HepG2 (cell line): ENCODE measurements at regions not wholly inside any gene's neighbourhood (a gene's known extent, or its start where the extent isn't known, plus 50 kb on each side); places are given as distances from the start of the nearest gene placed in this dataset.

Experiments
- KDM4B ChIP-seq: sonication (generic); formaldehyde crosslinking; IDR thresholded peaks from 2 replicates; pipeline ENCODE4 v1.4.0; 2020; ENCODE audit warnings: missing genetic modification reagents
- NFKB2 ChIP-seq: sonication (generic); formaldehyde crosslinking; IDR thresholded peaks from 2 replicates; pipeline ENCODE4 v1.4.0; 2020; ENCODE audit warnings: missing genetic modification reagents, borderline replicate concordance
- PAF1 ChIP-seq: IDR thresholded peaks from 2 replicates; pipeline ENCODE4 v1.6.1; 2016; ENCODE audit warnings: missing genetic modification reagents, missing compliant biosample characterization
- SIN3A ChIP-seq: IDR thresholded peaks from 2 replicates; pipeline ENCODE4 v1.6.1; 2011; ENCODE audit warnings: low read depth, mild to moderate bottlenecking, control low read depth, low read length, borderline replicate concordance
- SMAD1 ChIP-seq: sonication (generic); formaldehyde crosslinking; IDR thresholded peaks from 2 replicates; pipeline ENCODE4 v1.4.0; 2020; ENCODE audit warnings: missing genetic modification reagents, low read depth, mild to moderate bottlenecking, borderline replicate concordance
- SP5 ChIP-seq: IDR thresholded peaks from 2 replicates; pipeline ENCODE4 v1.6.1; 2016; ENCODE audit warnings: low read depth, borderline replicate concordance
- ZFP1 ChIP-seq: IDR thresholded peaks from 2 replicates; pipeline ENCODE4 v1.6.1; 2016
- ZNF225 ChIP-seq: sonication (generic); formaldehyde crosslinking; IDR thresholded peaks from 2 replicates; pipeline ENCODE4 v1.4.0; 2020; ENCODE audit warnings: mild to moderate bottlenecking, missing genetic modification reagents
- ZNF451 ChIP-seq: sonication (generic); formaldehyde crosslinking; IDR thresholded peaks from 2 replicates; pipeline ENCODE4 v1.5.0; 2020; ENCODE audit warnings: mild to moderate bottlenecking, missing genetic modification reagents
- ZNF569 ChIP-seq: sonication (generic); formaldehyde crosslinking; IDR thresholded peaks from 2 replicates; pipeline ENCODE4 v1.5.0; 2020; ENCODE audit warnings: mild to moderate bottlenecking, missing genetic modification reagents, moderate library complexity, borderline replicate concordance
- ZNF747 ChIP-seq: sonication (generic); formaldehyde crosslinking; IDR thresholded peaks from 2 replicates; pipeline ENCODE4 v1.8.1; 2023; ENCODE audit warnings: missing genetic modification reagents, mild to moderate bottlenecking, borderline replicate concordance
- ZNF766 ChIP-seq: sonication (generic); formaldehyde crosslinking; IDR thresholded peaks from 2 replicates; pipeline ENCODE4 v1.5.0; 2020; ENCODE audit warnings: missing genetic modification reagents, borderline replicate concordance
- TF ChIP-seq, protein P1 (sequence below): sonication (generic); formaldehyde crosslinking; IDR thresholded peaks from 2 replicates; pipeline ENCODE4 v1.5.1; 2020; ENCODE audit warnings: missing genetic modification reagents, mild to moderate bottlenecking, borderline replicate concordance
- TF ChIP-seq, protein P2 (sequence below): sonication (generic); formaldehyde crosslinking; IDR thresholded peaks from 2 replicates; pipeline ENCODE4 v1.4.0; 2020; ENCODE audit warnings: mild to moderate bottlenecking, low read depth, missing genetic modification reagents
- TF ChIP-seq, protein P3 (sequence below): sonication (generic); formaldehyde crosslinking; IDR thresholded peaks from 2 replicates; pipeline ENCODE4 v1.5.1; 2020; ENCODE audit warnings: mild to moderate bottlenecking, missing genetic modification reagents, moderate library complexity
- TF ChIP-seq, protein P4 (sequence below): sonication (generic); formaldehyde crosslinking; IDR thresholded peaks from 2 replicates; pipeline ENCODE4 v1.4.0; 2020; ENCODE audit warnings: missing genetic modification reagents, low read depth, mild to moderate bottlenecking, borderline replicate concordance
- TF ChIP-seq, protein P5 (sequence below): sonication (generic); formaldehyde crosslinking; IDR thresholded peaks from 2 replicates; pipeline ENCODE4 v1.5.0; 2020; ENCODE audit warnings: mild to moderate bottlenecking, missing genetic modification reagents, borderline replicate concordance
- TF ChIP-seq, protein P6 (sequence below): sonication (generic); formaldehyde crosslinking; IDR thresholded peaks from 2 replicates; pipeline ENCODE4 v1.5.1; 2020; ENCODE audit warnings: missing genetic modification reagents, mild to moderate bottlenecking, borderline replicate concordance

DNA sequence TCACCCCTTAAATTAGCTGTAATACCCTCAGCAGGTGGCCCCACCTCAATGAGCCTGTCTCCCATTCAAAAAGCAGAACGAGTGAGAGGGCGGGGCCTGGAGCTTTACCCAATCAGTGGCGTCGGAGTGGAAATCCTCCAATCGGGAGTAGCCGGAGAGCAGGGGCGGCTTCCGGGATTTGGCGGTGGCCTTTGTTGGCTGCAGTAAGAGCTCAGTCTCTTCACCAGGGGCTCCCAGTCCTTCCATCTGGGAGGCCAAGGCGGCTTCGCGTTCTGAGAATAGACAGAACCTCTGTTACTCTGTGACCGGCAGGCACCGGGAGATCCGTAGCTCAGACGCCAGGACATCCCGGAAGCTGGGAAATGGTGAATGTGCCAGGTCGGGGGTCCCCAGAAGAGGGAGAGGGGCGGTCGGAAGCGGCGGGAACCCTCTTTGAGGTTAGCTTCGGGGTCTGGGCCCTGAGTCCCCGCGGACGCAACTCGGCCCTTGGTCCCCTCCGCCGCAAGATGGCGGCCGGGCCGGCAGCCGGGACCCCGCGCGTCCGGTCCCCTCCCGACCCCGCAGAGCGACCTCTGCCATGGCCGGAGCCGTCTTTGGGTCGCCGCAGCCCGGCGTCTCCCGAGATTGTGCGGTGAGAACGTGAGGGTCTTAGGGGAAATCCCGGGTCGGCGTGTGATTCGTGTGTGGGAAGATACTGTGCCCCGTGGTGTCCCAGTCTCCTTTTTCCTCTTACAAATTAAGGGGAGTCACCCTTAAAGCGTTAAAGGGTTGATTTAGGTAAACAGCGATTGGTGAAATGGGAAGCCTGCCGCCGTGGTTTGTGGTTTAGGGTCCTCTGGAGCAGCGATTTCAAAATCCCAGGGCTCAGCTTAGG lies 160.3 kb upstream of the ZNF267 start (continued):
- TF ChIP-seq, protein P1, sequence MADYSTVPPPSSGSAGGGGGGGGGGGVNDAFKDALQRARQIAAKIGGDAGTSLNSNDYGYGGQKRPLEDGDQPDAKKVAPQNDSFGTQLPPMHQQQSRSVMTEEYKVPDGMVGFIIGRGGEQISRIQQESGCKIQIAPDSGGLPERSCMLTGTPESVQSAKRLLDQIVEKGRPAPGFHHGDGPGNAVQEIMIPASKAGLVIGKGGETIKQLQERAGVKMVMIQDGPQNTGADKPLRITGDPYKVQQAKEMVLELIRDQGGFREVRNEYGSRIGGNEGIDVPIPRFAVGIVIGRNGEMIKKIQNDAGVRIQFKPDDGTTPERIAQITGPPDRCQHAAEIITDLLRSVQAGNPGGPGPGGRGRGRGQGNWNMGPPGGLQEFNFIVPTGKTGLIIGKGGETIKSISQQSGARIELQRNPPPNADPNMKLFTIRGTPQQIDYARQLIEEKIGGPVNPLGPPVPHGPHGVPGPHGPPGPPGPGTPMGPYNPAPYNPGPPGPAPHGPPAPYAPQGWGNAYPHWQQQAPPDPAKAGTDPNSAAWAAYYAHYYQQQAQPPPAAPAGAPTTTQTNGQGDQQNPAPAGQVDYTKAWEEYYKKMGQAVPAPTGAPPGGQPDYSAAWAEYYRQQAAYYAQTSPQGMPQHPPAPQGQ, result no peak
- TF ChIP-seq ZNF569 (CRISPR knock-in tag) (peak; percentile 89; the same call in 1 of the 2 replicates), PAF1 (CRISPR knock-in tag) (peak; percentile 74), NFKB2 (peak; percentile 99), SMAD1 (no peak), KDM4B (peak; percentile 65), ZNF451 (CRISPR knock-in tag) (peak; percentile 93; the same call in 1 of the 2 replicates), ZNF747 (CRISPR knock-in tag) (peak; percentile 85), SP5 (CRISPR knock-in tag) (no peak), ZFP1 (CRISPR knock-in tag) (peak; percentile 86), SIN3A (no peak), ZNF225 (peak; percentile 61), ZNF766 (peak; percentile 95)
- TF ChIP-seq, protein P2, sequence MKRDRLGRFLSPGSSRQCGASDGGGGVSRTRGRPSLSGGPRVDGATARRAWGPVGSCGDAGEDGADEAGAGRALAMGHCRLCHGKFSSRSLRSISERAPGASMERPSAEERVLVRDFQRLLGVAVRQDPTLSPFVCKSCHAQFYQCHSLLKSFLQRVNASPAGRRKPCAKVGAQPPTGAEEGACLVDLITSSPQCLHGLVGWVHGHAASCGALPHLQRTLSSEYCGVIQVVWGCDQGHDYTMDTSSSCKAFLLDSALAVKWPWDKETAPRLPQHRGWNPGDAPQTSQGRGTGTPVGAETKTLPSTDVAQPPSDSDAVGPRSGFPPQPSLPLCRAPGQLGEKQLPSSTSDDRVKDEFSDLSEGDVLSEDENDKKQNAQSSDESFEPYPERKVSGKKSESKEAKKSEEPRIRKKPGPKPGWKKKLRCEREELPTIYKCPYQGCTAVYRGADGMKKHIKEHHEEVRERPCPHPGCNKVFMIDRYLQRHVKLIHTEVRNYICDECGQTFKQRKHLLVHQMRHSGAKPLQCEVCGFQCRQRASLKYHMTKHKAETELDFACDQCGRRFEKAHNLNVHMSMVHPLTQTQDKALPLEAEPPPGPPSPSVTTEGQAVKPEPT, result peak; percentile 84; the same call in 1 of the 2 replicates
- TF ChIP-seq, protein P3, sequence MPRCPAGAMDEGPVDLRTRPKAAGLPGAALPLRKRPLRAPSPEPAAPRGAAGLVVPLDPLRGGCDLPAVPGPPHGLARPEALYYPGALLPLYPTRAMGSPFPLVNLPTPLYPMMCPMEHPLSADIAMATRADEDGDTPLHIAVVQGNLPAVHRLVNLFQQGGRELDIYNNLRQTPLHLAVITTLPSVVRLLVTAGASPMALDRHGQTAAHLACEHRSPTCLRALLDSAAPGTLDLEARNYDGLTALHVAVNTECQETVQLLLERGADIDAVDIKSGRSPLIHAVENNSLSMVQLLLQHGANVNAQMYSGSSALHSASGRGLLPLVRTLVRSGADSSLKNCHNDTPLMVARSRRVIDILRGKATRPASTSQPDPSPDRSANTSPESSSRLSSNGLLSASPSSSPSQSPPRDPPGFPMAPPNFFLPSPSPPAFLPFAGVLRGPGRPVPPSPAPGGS (CRISPR knock-in tag), result peak; percentile 85; the same call in 1 of the 2 replicates
- TF ChIP-seq, protein P4, sequence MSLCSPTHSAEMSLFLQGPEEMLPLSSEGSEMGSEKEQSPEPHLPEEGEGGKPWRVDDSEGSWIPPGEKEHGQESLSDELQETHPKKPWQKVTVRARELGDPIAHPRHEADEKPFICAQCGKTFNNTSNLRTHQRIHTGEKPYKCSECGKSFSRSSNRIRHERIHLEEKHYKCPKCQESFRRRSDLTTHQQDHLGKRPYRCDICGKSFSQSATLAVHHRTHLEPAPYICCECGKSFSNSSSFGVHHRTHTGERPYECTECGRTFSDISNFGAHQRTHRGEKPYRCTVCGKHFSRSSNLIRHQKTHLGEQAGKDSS, result peak; percentile 79; the same call in 1 of the 2 replicates
- TF ChIP-seq, protein P5, sequence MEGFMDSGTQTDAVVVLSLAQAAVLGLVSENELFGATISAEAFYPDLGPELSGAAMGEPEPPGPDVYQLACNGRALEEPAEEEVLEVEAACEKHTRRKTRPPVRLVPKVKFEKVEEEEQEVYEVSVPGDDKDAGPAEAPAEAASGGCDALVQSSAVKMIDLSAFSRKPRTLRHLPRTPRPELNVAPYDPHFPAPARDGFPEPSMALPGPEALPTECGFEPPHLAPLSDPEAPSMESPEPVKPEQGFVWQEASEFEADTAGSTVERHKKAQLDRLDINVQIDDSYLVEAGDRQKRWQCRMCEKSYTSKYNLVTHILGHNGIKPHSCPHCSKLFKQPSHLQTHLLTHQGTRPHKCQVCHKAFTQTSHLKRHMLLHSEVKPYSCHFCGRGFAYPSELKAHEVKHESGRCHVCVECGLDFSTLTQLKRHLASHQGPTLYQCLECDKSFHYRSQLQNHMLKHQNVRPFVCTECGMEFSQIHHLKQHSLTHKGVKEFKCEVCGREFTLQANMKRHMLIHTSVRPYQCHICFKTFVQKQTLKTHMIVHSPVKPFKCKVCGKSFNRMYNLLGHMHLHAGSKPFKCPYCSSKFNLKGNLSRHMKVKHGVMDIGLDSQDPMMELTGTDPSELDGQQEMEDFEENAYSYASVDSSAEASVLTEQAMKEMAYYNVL (CRISPR knock-in tag), result peak; percentile 86
- TF ChIP-seq, protein P6, sequence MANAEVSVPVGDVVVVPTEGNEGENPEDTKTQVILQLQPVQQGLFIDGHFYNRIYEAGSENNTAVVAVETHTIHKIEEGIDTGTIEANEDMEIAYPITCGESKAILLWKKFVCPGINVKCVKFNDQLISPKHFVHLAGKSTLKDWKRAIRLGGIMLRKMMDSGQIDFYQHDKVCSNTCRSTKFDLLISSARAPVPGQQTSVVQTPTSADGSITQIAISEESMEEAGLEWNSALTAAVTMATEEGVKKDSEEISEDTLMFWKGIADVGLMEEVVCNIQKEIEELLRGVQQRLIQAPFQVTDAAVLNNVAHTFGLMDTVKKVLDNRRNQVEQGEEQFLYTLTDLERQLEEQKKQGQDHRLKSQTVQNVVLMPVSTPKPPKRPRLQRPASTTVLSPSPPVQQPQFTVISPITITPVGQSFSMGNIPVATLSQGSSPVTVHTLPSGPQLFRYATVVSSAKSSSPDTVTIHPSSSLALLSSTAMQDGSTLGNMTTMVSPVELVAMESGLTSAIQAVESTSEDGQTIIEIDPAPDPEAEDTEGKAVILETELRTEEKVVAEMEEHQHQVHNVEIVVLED (CRISPR knock-in tag), result peak; percentile 34; the same call in 1 of the 2 replicates
